GM13977 (cell line): ENCODE measurements at regions not wholly inside any gene's neighbourhood (a gene's known extent, or its start where the extent isn't known, plus 50 kb on each side); places are given as distances from the start of the nearest gene placed in this dataset.

Experiments used
- DNase-seq: peaks from one replicate; pipeline ENCODE4 v3.0.0; 2012; ENCODE audit warnings: low spot score
- CTCF ChIP-seq: IDR thresholded peaks from 2 replicates; pipeline ENCODE4 v1.5.1; 2012; ENCODE audit warnings: mild to moderate bottlenecking, control low read depth; ENCODE audit not compliant: insufficient read depth; ENCODE audit errors: extremely low read depth, missing control alignments
- in situ Hi-C: fragments of 300-500 bp; cut with MboI; formaldehyde crosslinking; loops from one replicate; pipeline ENCODE4 v1.12.0; 2022; ENCODE audit warnings: low sequenced_read_pairs, low pct_unique_long_range_greater_than_20kb, mixed read lengths, inconsistent platforms; ENCODE audit not compliant: unreplicated experiment

- DNase-seq, result no peak
- TF ChIP-seq CTCF, result no peak
- in situ Hi-C loops, result loop anchor here (5.0 kb wide), 1 partner anchor 115 kb away; no protein-coding TSS in a partner anchor
These were observed 161.5 kb downstream of the TOMM20 start for GRCh38 chr1:234967121-234967520.

- no peak for DNase-seq
- in situ Hi-C loops, result loop anchor here (5.0 kb wide), 1 partner anchor 117 kb away; no protein-coding TSS in a partner anchor
These were observed 163.5 kb downstream of the TOMM20 start for GRCh38 chr1:234965111-234965510.

GRCh38 chr1:234963904-234964702 lies 164.5 kb downstream of the TOMM20 start:
- in situ Hi-C loops, result no loop called here
- no peak for TF ChIP-seq CTCF
- no peak for DNase-seq

More at GRCh38 chr1:234965111-234965510, 163.5 kb downstream of the TOMM20 start:
- TF ChIP-seq CTCF, result no peak

GRCh38 chr1:234963180-234963903 lies 165.3 kb downstream of the TOMM20 start:
- DNase-seq, result peak; percentile 88
- in situ Hi-C loops, result no loop called here
- TF ChIP-seq CTCF, result no peak

- in situ Hi-C loops, result no loop called here
- no peak for TF ChIP-seq CTCF
- DNase-seq, result peak; percentile 73
These were observed 166.2 kb downstream of the TOMM20 start for GRCh38 chr1:234962340-234962989.
